Stromal cell of bone marrow (primary cell): ENCODE measurements at regions not wholly inside any gene's neighbourhood (a gene's known extent, or its start where the extent isn't known, plus 50 kb on each side); places are given as distances from the start of the nearest gene placed in this dataset.
"Not testable (repeated sequence)": the region's sequence is repeated elsewhere in the genome, so short reads cannot be mapped to it uniquely, and the experiment has no call there.

Source experiments
- DNase-seq: peaks from one replicate; pipeline ENCODE4 v3.0.0-alpha.2; 2012; ENCODE audit warnings: low read depth

DNA sequence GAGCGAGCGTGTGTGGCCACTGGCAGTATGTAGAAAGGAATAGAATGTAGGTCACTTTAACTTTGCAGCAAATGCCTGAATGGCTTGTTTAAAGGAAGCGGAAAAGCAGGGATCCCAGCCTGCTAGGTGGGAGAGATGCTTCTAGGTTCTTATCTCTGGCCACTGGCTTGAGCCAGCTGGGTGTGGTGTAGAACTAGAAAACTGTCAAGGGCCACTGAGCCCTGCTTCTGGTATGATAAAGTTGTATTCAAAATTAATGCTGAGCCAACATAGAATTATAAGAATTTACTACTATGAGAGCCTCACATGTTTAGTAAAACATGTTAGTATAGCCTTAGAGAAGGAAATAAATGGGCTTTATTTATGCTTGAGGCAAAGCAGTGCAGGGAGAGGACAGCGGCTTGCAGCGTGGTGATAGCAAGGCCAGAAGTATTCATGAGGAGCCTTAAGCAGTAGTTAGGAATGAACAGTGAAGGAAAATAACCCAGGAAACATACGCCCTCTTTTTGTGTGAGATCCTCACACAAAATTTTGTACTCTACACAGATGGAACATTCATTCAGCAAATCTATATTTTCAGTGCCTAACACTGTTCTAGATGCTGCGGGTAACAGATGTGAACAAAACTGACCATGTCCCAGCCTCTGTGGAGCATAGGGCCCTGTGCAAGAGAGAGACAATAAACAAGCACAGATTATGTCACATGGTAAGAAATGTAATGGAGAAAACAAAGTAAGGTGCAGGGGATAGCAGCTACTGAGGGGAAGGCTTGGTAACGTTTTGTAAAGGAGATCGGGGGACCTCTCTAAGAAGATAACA, 863.2 kb downstream of the DIAPH3 start:
- no peak for DNase-seq

DNA sequence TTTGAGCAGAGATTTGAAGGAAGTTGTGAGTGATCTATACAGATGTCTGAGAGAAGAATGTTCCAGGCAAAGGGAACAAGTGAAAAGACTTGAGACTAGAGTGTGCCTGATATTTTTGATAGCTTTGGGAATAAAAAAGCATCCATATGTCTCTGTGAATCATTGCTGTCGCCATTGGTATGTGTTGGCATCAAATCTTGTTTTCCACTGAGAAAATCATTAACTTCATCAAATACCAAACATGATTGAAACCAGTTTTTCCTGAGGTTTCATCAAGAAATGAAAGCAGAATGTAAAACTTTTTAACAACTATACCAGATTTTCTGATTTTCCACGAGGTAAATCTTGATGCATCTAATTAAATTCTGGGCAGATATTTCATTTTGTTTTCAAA, 862.6 kb downstream of the DIAPH3 start:
- no peak for DNase-seq

DNA sequence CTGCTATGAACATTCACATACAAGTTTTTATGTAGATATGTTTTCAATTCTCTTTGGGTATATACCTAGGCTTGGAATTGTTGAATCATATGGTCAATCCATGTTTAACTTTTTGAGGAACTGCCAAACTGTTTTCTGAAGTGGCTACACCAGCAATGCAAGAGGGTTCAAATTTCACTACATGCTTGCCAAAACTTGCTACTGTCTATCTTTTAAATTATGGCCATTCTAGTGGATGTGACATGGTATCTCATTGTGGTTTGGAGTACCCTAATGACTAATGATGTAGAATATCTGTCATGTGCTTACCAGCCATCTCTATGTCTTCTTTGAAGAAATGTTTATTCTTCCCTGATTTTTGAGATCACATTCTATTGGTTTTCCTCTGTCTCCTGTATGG, 860.3 kb downstream of the DIAPH3 start:
- DNase-seq: no peak

DNA sequence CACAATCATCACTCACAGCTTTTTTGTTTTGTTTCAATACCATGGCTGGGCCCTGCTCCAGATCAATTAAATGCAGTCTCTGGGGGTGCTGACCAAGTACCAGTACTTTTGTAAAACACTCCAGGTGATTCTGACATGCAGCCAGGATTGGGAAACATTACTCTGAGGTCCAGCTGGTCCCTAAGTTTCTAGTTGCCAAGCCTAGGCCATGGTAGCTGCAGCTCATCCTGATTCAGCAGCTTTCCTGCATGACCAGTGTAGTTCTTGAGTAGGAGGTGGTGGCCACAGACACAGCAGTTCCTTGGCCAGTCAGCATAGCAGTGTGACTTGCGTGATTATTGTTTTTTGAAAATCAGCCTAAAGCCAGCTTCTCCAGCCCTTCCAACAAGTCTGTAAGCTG, 859.1 kb downstream of the DIAPH3 start:
- no peak for DNase-seq

DNA sequence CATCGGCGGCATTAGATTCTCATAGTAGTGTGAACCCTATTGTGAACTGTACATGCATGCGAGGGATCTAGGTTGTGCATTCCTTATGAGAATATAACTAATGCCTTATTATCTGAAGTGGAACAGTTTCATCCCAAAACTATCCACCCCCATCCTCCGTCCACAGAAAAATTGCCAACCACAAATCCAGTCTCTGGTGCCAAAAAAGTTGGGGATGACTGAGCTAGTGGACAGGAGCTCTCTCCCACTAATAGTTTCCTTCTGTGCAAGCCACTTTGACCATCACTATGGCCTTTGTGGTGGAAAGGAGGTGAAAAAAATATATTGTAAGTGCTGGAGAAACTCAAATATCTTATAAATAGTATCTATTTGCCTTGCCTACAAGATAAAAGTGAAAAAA, 857.8 kb downstream of the DIAPH3 start:
- DNase-seq: no peak

DNA sequence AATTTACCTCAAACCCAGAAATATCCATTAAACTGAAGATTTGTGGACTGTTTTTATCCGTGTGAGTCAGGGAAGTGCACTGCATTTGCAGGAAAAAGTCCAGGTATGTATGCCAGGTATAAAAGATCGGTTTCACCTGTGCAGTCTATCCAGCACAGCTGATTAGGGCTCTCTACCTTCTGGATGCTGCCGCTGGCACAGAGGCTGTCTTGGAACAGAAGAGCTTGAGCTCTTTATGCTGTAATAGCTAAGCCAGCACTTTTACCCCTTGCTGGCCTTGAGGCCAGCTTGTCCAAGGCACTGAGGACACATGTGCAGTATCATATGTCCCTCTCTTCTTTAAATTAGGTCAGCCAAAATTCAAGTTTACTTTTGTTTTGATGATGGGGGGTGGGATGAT, 851.0 kb downstream of the DIAPH3 start:
- no peak for DNase-seq

DNA sequence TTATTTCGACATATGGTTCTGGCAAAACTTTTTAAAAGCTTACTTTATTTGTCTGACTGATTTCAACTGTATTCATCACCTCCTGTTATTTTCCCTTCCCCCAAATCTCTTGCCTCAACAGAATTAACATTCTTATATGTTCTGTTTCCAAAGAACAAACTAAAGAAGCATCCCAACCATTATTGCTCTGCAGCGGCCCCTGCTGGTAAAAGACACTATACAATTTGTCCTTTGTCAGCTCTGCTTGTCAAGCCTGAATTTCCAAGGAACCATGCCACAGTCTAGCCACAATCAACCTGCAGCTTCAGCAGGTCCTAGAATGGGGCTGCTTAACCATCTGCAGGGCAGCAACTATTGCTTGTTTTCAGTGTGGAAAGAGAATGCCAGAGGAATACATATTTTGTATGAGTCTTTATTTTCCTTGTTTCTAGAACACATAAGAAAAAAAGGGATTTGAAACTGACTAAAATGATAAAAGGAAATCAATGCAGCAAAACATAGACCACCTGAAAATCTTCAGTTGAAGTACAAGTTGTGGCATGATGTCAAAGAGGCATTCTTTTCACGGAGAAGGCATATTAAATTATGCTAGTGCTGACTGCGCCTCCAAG, 845.3 kb downstream of the DIAPH3 start:
- DNase-seq: peak; percentile 36

DNA sequence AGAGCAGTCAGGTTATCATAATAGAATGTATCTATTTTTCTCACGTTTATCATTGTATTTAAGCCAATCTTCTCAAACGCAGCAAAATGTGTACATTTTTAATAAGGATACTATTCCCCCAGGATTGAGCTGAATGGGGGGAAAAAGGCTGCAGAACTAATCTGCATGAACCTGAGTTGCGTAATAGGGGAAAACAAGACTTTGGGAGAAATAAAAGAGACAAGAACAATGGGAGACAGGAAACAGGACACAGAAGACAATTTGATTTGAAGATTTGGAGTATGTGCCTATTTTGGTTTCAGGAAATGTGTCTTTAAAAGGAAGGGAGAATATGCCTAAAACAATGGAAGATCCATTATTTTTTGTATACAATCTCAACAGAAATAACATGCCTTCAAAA, 844.5 kb downstream of the DIAPH3 start:
- DNase-seq: no peak

DNA sequence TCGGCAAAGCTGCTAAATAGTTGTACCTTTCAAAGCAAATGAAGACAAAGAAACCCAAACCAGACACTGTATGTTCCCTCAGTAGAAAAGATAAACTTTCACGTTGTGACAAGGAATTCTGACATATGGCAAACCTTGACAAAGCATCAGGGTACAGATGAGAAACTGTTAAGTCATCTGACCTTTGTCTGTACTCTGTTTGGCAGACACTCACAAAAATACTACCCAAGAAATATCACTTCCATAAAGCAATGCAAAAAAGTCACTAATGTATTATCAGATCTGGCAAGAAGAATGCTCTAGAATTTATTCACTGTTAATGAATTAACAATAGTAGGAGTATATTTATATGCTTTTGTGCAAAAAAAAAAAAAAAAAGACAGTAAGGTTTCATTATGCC, 843.7 kb downstream of the DIAPH3 start:
- no peak for DNase-seq

DNA sequence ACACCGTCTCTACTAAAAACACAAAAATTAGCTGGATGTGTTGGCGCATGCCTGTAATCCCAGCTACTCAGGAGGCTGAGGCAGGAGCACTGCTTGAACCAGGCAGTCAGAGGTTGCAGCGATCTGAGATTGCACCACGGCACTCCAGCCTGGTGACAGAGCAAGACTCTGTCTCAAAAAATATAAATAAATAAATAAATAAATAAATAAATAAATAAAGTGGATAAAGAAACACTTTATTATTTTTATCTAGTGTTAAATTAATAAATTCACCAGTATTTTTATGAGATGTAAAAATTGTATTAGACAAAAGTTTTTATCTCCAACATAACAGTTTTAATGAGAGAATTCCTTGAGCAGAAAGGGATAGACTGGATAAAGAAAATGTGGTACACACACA, 839.3 kb downstream of the DIAPH3 start:
- DNase-seq: not testable (repeated sequence)

DNA sequence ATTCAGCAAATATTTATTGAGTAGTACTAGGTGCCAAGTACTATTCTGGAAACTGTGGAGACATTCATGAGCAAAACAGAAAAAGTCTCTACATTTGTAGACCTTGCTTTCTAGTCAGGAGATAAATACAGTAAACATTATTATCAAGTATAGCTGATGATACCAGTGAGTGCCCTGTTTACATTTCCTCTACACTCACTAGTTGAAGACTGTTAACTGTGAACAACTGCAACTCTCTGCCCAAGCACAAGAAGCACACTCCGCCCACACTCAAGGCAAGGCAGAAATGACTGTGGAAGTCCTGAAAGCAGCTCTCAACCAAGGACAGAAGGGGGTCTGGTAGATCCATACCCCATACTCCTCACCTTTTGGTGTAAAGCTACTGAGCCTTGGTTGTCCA, 837.0 kb downstream of the DIAPH3 start:
- no peak for DNase-seq

DNA sequence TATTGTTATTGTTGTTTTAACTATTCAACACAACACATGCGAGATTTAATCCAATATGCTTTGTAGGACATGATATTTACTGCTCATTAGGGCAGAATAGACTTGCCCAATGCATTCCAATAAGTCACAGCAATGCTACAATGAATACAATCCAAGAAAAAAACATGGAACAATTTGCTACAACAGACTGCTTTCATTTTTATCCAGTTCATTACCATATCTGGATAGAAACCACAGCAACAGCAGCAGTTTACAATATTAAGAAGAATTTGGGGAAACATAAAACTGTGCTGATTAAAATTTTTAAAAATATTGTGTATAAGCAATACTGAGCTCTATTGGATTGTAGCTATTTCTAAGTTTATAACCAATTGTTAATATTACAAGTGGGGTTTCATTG, 833.0 kb downstream of the DIAPH3 start:
- no peak for DNase-seq

DNA sequence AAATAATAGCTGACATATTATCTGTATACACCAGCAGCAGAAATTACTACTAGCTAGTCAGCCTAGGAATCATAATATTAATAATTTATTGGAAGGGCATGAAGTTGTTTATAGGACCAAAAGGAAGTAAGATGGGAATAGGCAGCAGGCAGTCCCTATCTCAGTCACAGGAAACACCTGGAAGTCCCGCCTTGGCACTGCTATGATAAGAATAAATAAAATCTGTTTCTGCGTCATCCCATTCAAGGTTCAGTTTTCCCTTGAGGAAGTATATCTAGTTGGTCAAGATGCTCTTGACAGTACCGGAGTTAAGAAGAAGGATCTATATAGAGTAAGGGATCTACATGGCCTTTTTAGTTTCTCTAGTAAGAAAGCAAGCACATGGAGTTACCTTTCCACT, 830.8 kb downstream of the DIAPH3 start:
- DNase-seq: no peak

DNA sequence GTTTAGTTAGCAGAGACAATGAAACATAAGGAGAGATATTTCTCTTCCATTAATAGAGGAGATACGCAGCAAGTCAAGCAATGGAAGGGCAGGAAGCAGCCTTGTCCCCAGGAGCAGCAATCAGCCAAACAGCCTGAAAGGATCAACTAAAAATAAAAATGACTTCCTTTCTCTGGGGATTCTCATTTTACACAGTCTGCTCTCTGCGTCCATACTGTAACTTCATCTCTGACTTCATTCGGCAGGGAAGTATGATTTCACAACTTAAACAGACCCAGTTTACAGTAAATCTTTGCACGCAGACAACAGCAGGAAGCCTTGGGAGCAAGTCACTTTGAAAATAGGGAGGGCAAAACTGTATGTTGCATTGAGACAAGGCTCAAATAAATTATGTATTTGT, 826.7 kb downstream of the DIAPH3 start:
- no peak for DNase-seq

DNA sequence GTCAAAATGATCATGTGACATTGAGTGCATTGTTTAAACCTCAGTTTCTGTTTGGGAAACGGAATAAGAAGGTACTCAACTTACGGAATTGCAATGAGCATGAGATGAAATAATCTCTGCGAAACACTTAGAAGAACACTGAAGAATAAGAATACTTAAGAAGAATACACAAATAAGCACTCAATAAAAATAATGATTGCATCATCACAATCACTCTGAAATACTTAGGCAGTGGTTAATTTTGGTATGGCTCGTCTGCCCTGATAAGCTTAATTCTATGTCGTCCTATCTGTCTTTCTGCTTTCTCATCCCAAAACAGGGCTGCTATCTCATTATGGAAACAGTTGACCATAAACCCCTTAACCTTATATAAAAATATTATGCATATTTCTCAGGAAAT, 823.6 kb downstream of the DIAPH3 start:
- no peak for DNase-seq

DNA sequence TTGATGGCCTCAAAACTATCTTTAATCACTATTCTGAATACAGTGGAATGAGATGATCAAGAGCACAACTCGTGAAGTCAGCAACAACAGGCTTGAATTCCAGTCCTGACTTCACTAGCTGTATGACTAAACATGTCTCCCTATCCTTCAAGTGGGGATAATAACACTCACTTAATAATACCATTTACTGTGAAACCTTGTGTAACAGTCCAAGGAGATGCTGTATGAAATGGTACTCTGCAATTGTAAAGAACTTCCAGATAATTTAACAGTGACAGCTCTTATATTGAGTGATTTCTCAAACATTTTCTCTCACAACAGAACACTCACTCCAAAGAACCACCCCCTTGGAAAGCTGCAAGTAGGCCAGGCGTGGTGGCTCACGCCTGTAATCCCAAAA, 823.1 kb downstream of the DIAPH3 start:
- DNase-seq: no peak

DNA sequence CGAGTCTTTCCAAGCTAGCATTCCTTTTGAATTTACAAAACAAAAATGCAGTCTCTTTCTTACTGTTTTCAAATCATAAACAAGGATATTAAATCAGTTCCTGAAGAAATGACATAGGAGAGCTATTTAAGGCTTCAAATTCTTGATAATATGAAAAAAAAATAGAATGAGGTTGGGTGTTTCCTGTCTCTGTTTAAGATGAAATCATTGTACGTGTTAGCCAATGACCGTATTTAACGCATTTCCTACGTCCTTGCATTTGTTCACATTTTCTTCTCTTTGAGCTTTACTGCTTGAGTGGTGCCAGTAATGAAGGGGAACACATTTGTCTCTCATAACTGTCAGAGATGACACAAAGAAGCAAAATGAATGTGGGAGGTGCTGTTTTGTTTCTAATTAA, 821.3 kb downstream of the DIAPH3 start:
- no peak for DNase-seq

DNA sequence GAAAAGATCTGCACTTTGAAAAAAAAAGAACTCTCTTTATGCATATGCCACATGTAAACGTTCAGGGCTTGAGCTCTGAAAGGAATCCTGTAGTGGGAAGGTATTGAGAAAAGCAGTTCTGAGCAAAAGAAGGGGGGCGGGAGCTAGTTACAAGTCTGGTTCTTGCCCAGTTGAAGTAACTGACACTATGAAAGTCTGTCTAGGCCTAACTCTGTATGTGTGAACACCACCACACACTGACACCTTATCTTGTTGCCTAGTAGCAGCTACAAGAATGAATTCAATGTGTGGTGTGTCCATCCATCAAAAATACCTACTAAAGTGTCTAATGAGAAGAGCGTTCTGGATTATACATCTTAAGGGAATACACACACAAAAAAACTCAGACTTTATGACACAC, 820.6 kb downstream of the DIAPH3 start:
- DNase-seq: no peak

DNA sequence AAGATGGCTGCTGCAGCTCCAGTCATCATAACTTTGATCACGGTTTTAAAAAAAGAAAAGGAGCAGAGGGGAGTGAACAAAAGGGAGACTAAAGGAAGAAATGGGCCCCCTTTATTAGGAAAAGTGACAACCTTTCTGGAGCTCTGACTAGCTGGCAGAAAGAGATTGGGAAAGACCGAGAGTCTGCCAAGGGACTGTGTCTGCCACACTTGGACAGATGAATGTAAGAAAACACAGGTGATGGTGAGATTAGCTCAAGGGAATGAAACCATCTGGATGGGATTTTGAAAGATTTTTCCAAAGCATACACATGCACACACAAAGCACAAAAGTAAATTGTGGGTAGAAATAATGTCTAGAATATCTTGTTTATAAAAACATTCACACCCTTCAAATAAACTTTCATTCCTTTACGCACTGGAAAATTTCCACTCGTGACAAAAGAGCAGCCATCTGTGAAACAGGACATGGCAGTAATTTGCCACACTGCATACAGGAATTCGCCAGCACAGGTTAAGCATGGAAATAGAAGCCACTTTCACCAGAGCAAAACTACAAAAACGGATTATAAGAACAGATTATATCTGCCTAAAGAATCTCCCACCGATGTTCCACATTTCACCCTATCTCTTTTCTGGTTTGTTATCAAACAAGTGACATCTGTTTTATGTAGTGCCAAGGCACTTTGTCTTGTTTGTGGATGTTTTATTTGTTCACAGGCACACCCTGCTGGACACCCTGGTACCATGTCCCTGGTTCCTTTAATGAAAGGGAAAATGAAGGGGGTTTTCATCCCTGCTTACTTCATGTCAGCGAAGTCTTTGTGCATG, 819.5 kb downstream of the DIAPH3 start:
- no peak for DNase-seq

DNA sequence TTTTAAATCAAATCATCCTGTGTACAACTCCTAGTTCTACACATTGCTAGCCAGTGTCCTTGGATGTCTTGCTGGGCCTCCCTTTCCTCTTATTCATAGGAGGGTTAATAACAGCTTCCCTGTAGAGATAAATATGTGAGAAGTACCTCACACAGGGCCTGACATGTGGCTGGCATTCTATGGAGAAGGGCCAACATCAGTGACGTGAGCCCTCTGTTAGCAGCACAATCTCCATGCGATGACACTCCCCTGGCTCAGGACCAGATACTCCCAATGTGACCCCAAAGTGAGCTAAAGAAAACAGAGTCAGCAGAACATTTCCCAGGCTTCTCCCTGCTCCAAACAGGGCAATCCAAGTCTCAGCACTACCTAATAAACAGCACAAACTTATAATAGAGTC, 818.4 kb downstream of the DIAPH3 start:
- DNase-seq: no peak

DNA sequence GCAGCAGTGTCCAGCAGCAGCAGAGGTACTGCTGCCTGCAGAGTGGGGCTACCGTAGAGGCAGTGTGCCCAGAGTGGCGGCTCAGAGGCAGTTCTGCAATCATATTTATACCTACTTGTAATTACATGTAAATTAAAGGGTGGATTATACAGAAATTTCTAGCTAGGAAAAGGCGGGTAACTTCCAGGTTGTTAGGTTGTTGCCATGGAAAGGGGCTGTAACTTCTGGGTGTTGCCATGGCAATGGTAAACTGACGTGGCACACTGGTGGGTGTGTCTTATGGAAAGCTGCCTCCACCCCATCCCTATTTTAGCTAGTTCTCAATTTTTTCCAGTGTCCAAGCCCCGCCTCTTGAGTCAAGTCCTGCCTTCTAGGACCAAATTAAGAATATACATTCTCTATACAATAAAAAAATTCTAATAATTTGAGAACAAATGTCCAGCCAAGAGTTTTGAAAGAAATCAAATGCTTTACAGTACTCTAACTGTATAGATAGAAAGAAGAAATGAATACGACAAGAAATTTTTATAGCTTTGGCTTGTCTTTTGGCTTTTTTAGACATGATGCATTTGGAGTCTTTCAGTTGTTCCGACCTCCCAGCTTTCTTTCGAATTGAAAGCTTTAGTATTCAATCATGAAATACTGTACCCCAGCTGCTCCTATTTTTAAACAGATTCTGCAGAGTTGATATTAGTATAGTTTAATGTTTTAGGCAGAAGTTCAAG, 816.6 kb downstream of the DIAPH3 start:
- no peak for DNase-seq

DNA sequence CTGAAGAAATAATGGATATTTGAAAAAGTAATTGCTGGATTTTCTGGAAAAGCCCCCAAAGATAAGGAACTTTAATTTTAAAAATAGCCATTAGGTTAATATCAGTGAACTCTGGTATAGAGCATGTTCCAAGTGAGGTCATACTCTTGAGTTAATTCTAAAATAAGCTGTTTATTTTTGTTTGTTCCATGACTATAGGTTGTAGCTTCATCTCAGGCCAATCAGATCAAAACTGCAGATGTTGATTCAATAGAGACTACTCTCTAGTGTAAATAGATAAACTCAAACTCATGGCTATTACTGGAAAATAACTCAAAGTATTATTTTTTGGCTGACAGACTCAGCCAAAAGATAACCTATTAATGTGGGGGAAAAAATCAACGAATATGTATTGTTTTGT, 815.1 kb downstream of the DIAPH3 start:
- no peak for DNase-seq

DNA sequence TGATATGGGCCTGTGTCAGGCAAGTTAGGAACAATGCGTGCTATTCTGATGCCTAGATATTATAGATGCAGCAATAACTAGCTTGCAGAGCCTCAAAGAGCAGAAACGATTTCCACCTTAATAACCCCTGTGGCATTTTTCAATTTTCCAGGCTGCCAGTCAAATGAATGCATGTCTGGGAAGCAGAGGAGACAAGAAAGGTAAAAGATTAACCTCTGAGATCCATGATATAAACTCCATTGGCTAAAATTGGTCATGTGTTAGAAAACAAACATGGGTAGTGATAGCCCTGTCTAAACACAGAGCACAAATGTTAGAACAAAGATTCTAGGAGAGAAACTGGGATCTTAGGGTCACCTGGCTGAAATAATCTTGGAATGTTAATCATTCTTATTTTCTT, 811.1 kb downstream of the DIAPH3 start:
- DNase-seq: no peak
